GM10248 (cell line): ENCODE measurements at regions not wholly inside any gene's neighbourhood (a gene's known extent, or its start where the extent isn't known, plus 50 kb on each side); places are given as distances from the start of the nearest gene placed in this dataset.

Source experiments
- CTCF ChIA-PET: fragments of 300-600 bp; sonication (Branson Sonifier 250); formaldehyde crosslinking; extraction: SDS; loops from one replicate; lab custom pipeline; 2021; ENCODE audit warnings: antibody characterized with exemption; lab: Yijun Ruan, JAX
- POLR2A ChIA-PET: fragments of 350-650 bp; sonication (Branson Sonifier 250); formaldehyde crosslinking; extraction: SDS; loops from one replicate; lab custom pipeline; 2020; ENCODE audit warnings: antibody characterized with exemption; lab: Yijun Ruan, JAX
- DNase-seq: peaks from one replicate; pipeline ENCODE4 v3.0.0; 2012; ENCODE audit errors: extremely low spot score
- TF ChIP-seq, protein P1 (sequence below): IDR thresholded peaks from 2 replicates; pipeline ENCODE4 v1.5.1; 2012; ENCODE audit warnings: mild to moderate bottlenecking, low read depth; ENCODE audit errors: extremely low read depth, missing control alignments, control extremely low read depth

DNA sequence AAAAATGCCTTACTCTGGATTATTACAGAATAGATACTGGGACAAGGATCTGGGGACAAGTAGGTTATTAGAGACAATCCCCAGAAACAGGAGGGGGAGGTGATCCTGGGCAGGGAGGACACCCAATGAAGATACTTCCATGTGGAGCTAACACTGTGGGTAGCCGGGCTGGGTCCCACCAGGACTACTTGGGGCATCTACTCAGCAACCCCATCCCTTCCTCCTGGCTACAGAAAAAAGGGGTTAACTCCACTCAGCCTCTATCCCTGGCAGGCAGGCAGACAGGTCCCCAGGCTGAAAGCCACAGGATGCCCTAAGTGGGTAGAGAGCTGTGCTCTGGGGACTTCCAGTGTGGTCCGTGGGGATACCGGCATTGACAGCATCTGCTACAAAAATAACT lies 68.0 kb upstream of the NXT1 start:
- DNase-seq: no peak
- TF ChIP-seq, protein P1, sequence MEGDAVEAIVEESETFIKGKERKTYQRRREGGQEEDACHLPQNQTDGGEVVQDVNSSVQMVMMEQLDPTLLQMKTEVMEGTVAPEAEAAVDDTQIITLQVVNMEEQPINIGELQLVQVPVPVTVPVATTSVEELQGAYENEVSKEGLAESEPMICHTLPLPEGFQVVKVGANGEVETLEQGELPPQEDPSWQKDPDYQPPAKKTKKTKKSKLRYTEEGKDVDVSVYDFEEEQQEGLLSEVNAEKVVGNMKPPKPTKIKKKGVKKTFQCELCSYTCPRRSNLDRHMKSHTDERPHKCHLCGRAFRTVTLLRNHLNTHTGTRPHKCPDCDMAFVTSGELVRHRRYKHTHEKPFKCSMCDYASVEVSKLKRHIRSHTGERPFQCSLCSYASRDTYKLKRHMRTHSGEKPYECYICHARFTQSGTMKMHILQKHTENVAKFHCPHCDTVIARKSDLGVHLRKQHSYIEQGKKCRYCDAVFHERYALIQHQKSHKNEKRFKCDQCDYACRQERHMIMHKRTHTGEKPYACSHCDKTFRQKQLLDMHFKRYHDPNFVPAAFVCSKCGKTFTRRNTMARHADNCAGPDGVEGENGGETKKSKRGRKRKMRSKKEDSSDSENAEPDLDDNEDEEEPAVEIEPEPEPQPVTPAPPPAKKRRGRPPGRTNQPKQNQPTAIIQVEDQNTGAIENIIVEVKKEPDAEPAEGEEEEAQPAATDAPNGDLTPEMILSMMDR: no peak
- ChIA-PET POLR2A (no interaction called here), CTCF (interaction anchor here (0.9 to 1.8 kb wide), 2 partner anchors 12 to 591 kb away, joined by 3 to 4 read pairs; no protein-coding TSS in a partner anchor)

DNA sequence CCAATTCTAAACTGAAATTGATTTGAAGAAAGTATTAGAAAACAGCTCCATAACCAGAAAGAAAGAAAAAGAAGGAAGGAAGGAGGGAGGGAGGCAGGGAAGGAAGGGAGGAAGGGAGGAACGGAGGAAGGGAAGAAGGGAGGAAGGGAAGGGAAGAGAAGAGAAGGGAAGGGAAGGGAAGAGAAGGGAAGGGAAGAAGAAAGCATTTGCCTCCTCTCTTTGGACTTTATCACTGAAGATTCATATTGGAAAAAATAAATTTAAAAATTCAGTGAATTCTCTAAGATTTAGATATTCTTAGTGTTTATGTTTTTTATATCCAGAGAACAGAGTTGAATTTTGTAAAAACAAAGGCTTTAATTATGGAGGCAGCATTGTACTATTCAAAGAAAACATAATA lies 68.5 kb upstream of the NXT1 start:
- DNase-seq: no peak
- POLR2A ChIA-PET: no interaction called here
- CTCF ChIA-PET: interaction anchor here (0.9 to 1.8 kb wide), 2 partner anchors 13 to 591 kb away, joined by 3 to 4 read pairs; no protein-coding TSS in a partner anchor
- TF ChIP-seq, protein P1: no peak

DNA sequence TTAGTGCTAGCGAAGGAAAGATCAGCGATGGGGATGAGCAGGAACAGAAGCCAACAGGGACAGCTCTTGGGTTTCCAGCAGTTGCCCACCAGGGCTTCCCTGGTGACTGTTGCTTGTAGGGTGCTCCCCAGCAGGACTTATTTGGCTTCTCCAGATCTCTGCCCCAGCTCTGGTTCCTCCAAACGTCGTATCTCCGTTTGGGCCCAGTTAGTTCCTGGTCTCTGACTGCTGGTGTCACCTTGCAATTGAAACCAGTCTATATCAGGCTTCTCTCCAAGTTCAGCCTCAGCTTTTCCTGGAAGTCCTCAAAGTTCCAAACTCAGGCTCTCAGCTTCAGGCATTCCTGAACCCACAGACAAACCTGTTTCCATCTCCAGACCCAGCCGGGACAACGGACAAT lies 70.8 kb upstream of the NXT1 start:
- TF ChIP-seq, protein P1: no peak
- no peak for DNase-seq
- CTCF ChIA-PET: interaction anchor here (1.3 kb wide), 1 partner anchor 12 kb away, joined by 3 read pairs; no protein-coding TSS in a partner anchor
- POLR2A ChIA-PET: no interaction called here

DNA sequence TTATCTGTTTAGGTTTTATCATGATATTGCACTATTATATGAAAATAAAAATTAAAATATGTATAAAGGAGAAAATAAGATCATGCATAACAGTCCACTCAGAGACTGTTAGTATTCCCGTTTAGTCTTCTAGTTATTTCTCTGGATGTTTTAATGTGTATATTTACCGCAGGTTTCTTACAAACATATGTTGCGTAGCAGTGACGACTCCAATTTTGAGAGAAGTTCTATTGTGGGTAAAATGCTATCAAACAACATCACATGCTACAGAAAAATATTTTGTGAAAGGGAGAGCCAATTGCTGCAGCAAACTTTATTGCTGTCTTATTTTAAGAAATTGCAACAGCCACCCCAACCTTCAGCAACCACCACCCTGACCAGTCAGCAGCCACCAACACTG lies 72.4 kb upstream of the NXT1 start:
- no peak for DNase-seq
- CTCF ChIA-PET: no interaction called here
- POLR2A ChIA-PET: no interaction called here
- TF ChIP-seq, protein P1: no peak

DNA sequence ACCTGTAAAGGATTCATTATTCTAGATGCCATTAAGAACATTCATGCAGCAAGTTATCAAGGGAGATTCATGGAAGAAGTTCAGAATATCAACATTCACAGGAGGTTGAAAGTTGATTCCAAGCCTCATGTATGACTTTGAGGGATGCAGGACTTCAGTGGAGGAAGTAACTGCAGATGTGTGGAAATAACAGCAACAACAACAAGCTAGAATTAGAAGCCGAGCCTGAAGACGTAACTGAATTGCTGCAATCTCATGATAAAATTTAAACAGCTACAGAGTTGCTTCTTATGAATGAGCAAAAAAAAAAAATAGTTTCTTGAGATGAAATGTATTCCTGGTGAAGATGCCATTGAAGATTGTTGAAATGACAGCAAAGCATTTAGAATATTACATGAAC lies 73.3 kb upstream of the NXT1 start:
- DNase-seq: no peak
- TF ChIP-seq, protein P1: no peak
- CTCF ChIA-PET: no interaction called here
- POLR2A ChIA-PET: no interaction called here

DNA sequence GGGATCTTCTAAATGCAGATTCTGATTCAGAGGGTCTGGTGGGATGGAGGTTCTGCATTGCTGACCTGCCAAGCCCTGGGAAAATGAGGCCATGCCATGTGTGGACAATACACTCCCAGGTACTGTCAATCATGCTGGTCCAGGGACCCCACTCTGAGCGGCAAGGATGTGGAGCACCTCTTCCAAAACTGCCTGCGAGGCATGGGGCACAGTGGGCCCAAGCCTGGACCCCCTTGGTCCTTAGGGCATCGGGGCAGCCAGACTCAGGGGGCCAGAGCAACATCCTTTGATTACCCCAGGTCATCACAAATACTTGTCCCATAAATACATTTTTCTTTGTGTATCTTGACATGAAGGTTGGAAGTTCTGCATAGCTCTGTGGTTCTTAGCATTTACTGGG lies 76.8 kb upstream of the NXT1 start:
- TF ChIP-seq, protein P1: no peak
- no peak for DNase-seq
- ChIA-PET POLR2A (no interaction called here), CTCF (interaction anchor here (1.6 kb wide), 1 partner anchor 29 kb away, joined by 4 read pairs; no protein-coding TSS in a partner anchor)
